ENCODE measurements at regions not wholly inside any gene's neighbourhood (a gene's known extent, or its start where the extent isn't known, plus 50 kb on each side); places are given as distances from the start of the nearest gene placed in this dataset.

DNA sequence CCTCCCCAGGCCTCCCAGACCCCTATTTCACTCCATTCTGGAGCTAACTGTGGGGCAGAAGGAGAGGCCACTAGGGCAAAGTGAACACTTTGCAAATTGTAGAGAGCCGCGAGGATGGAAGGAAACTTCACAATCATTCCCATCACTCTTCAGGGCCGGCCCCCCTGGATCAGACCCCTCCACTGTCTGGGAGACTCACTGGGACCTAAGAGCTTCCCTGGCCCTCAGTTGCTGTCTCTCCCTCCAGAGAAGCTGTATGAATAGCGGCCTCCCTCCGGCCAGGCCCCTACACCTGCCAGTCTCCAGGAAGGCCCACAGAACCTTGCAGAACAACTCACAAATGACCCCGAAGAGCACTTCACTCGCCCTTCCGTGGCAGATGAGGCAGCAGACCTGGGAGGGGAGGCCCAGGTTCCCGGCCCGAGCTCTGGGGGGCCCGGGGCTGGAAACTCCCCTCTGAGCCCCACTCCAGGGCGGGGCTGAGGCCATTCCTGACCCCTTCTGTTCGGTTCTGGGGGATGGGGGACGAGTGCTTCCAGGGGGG lies 141.9 kb upstream of the IER5L start:
- TF ChIP-seq, protein P1, sequence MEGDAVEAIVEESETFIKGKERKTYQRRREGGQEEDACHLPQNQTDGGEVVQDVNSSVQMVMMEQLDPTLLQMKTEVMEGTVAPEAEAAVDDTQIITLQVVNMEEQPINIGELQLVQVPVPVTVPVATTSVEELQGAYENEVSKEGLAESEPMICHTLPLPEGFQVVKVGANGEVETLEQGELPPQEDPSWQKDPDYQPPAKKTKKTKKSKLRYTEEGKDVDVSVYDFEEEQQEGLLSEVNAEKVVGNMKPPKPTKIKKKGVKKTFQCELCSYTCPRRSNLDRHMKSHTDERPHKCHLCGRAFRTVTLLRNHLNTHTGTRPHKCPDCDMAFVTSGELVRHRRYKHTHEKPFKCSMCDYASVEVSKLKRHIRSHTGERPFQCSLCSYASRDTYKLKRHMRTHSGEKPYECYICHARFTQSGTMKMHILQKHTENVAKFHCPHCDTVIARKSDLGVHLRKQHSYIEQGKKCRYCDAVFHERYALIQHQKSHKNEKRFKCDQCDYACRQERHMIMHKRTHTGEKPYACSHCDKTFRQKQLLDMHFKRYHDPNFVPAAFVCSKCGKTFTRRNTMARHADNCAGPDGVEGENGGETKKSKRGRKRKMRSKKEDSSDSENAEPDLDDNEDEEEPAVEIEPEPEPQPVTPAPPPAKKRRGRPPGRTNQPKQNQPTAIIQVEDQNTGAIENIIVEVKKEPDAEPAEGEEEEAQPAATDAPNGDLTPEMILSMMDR (IDR thresholded peaks at IDR 0.05; ENCODE audit: low read depth, low read length, missing input control) = no peak
- TF ChIP-seq JUND (IDR thresholded peaks at IDR 0.05) = no peak
- no peak for TF ChIP-seq FOXA1 (IDR thresholded peaks at IDR 0.05)
- TF ChIP-seq, protein P2, sequence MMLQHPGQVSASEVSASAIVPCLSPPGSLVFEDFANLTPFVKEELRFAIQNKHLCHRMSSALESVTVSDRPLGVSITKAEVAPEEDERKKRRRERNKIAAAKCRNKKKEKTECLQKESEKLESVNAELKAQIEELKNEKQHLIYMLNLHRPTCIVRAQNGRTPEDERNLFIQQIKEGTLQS (IDR thresholded peaks at IDR 0.05) = no peak
- TF ChIP-seq, protein P3, sequence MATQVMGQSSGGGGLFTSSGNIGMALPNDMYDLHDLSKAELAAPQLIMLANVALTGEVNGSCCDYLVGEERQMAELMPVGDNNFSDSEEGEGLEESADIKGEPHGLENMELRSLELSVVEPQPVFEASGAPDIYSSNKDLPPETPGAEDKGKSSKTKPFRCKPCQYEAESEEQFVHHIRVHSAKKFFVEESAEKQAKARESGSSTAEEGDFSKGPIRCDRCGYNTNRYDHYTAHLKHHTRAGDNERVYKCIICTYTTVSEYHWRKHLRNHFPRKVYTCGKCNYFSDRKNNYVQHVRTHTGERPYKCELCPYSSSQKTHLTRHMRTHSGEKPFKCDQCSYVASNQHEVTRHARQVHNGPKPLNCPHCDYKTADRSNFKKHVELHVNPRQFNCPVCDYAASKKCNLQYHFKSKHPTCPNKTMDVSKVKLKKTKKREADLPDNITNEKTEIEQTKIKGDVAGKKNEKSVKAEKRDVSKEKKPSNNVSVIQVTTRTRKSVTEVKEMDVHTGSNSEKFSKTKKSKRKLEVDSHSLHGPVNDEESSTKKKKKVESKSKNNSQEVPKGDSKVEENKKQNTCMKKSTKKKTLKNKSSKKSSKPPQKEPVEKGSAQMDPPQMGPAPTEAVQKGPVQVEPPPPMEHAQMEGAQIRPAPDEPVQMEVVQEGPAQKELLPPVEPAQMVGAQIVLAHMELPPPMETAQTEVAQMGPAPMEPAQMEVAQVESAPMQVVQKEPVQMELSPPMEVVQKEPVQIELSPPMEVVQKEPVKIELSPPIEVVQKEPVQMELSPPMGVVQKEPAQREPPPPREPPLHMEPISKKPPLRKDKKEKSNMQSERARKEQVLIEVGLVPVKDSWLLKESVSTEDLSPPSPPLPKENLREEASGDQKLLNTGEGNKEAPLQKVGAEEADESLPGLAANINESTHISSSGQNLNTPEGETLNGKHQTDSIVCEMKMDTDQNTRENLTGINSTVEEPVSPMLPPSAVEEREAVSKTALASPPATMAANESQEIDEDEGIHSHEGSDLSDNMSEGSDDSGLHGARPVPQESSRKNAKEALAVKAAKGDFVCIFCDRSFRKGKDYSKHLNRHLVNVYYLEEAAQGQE (IDR thresholded peaks at IDR 0.05) = no peak
